CD14-positive monocyte (primary cell): ENCODE measurements at regions not wholly inside any gene's neighbourhood (a gene's known extent, or its start where the extent isn't known, plus 50 kb on each side); places are given as distances from the start of the nearest gene placed in this dataset.

Experiments
- DNase-seq, 3 donors: peaks; one replicate each; pipeline ENCODE4 v3.0.0-alpha.2; 2011 to 2022
- H2AFZ ChIP-seq: 2 replicates; pipeline ENCODE4 v1.6.0; 2012; ENCODE audit warnings: mild to moderate bottlenecking, low read depth, low read length, inconsistent platforms; ENCODE audit not compliant: insufficient read depth, poor library complexity, severe bottlenecking
- H3K27ac ChIP-seq, 2 donors: 1 replicate in 1 of 2; 2 replicates in 1 of 2; pipeline ENCODE4 v1.5.1; 2012 to 2013; ENCODE audit warnings: low read length in 2 of 2, control low read depth in 1 of 2, inconsistent platforms in 1 of 2, low read depth in 1 of 2, mild to moderate bottlenecking in 1 of 2
- H3K27me3 ChIP-seq, 2 donors: one replicate each; pipeline versions ENCODE4 v1.6.0 to v1.6.1; 2011 to 2013; ENCODE audit warnings: low read length in 2 of 2; ENCODE audit not compliant: control insufficient read depth in 2 of 2, insufficient read depth in 2 of 2
- H3K36me3 ChIP-seq, 2 donors: replicated peaks in 1 of 2; 1 replicate in 1 of 2; 2 replicates in 1 of 2; pipeline versions ENCODE4 v1.5.1 to v1.6.1; 2012 to 2013; ENCODE audit warnings: low read length in 2 of 2, control low read depth in 1 of 2, inconsistent platforms in 1 of 2, mild to moderate bottlenecking in 1 of 2; ENCODE audit not compliant: insufficient read depth in 2 of 2, control insufficient read depth in 1 of 2
- H3K4me1 ChIP-seq, 2 donors: 1 replicate in 1 of 2; 2 replicates in 1 of 2; pipeline versions ENCODE4 v1.5.1 to v1.6.1; 2012 to 2013; ENCODE audit warnings: low read length in 2 of 2, control low read depth in 1 of 2, inconsistent platforms in 1 of 2, mild to moderate bottlenecking in 1 of 2, moderate library complexity in 1 of 2; ENCODE audit not compliant: insufficient read depth in 2 of 2, control insufficient read depth in 1 of 2
- H3K4me2 ChIP-seq: replicated peaks from 2 replicates; pipeline ENCODE3; 2012; ENCODE audit warnings: low read length, moderate library complexity, mild to moderate bottlenecking; ENCODE audit not compliant: poor library complexity, severe bottlenecking; ENCODE audit errors: extremely low read depth
- H3K4me3 ChIP-seq, 3 experiments: fragments of 200-600 bp in 1 of 3; sonication (generic) in 1 of 3; replicated peaks in 1 of 3; 1 replicate in 2 of 3; 2 replicates in 1 of 3; pipeline ENCODE4 v1.5.1; 2011 to 2013; ENCODE audit warnings: low read length in 3 of 3, mild to moderate bottlenecking in 3 of 3, control low read depth in 2 of 3, low read depth in 2 of 3, inconsistent platforms in 1 of 3, moderate library complexity in 1 of 3
- H3K79me2 ChIP-seq: 2 replicates; pipeline ENCODE4 v1.6.0; 2012; ENCODE audit warnings: mild to moderate bottlenecking, control low read depth, inconsistent platforms, low read length, moderate library complexity; ENCODE audit not compliant: insufficient read depth
- H3K9ac ChIP-seq: 2 replicates; pipeline ENCODE4 v1.6.0; 2017; ENCODE audit warnings: low read length, mild to moderate bottlenecking; ENCODE audit not compliant: insufficient read depth, poor library complexity, severe bottlenecking
- H3K9me3 ChIP-seq, 2 donors: replicated peaks in 1 of 2; 1 replicate in 1 of 2; 2 replicates in 1 of 2; pipeline versions ENCODE4 v1.5.1 to v1.6.1; 2012 to 2013; ENCODE audit warnings: low read length in 2 of 2, control low read depth in 1 of 2; ENCODE audit not compliant: control insufficient read depth in 1 of 2, insufficient read depth in 1 of 2
- H4K20me1 ChIP-seq: 2 replicates; pipeline ENCODE4 v1.6.0; 2012; ENCODE audit warnings: mild to moderate bottlenecking, low read length, control low read depth, moderate library complexity; ENCODE audit not compliant: insufficient read depth
- H3K27ac Mint-ChIP-seq, 7 donors: one replicate each; pipeline ENCODE4 v1.8.0; 2020; ENCODE audit warnings: mild to moderate bottlenecking in 7 of 7, mixed read lengths in 7 of 7, moderate library complexity in 6 of 7, inconsistent platforms in 2 of 7
- H3K27me3 Mint-ChIP-seq, 3 donors: one replicate each; pipeline ENCODE4 v1.8.0; 2021 to 2022; ENCODE audit warnings: low read depth in 3 of 3, mild to moderate bottlenecking in 3 of 3, mixed read lengths in 3 of 3, moderate library complexity in 3 of 3, inconsistent platforms in 1 of 3
- H3K36me3 Mint-ChIP-seq, 2 donors: one replicate each; pipeline ENCODE4 v1.8.0; 2020; ENCODE audit warnings: mixed read lengths in 2 of 2, inconsistent platforms in 1 of 2, mild to moderate bottlenecking in 1 of 2
- H3K4me1 Mint-ChIP-seq: one replicate; pipeline ENCODE4 v1.8.0; 2020; ENCODE audit warnings: mild to moderate bottlenecking, mixed read lengths
- H3K4me3 Mint-ChIP-seq, 2 donors: one replicate each; pipeline ENCODE4 v1.8.0; 2020; ENCODE audit warnings: mild to moderate bottlenecking in 2 of 2, mixed read lengths in 2 of 2, moderate library complexity in 1 of 2
- H3K9me3 Mint-ChIP-seq, 7 donors: one replicate each; pipeline ENCODE4 v1.8.0; 2020 to 2022; ENCODE audit warnings: mixed read lengths in 7 of 7, mild to moderate bottlenecking in 6 of 7, moderate library complexity in 6 of 7, inconsistent platforms in 2 of 7
- CTCF ChIP-seq: fragments of 200-600 bp; IDR thresholded peaks from one replicate; pipeline ENCODE4 v1.8.0; 2022; ENCODE audit warnings: antibody characterized with exemption, mild to moderate bottlenecking
- WGBS: methylation state at CpG from one replicate; pipeline ENCODE4 v1.1.5; 2013; ENCODE audit warnings: missing lambda C conversion rate; ENCODE audit not compliant: insufficient coverage; 5-methylcytosine and 5-hydroxymethylcytosine counted together
- intact Hi-C, 2 donors: fragments of 100-400 bp; cut with micrococcal nuclease; formaldehyde crosslinking; loops; one replicate each; pipeline versions ENCODE4 v1.15.0 to v1.15.1; 2023

DNA sequence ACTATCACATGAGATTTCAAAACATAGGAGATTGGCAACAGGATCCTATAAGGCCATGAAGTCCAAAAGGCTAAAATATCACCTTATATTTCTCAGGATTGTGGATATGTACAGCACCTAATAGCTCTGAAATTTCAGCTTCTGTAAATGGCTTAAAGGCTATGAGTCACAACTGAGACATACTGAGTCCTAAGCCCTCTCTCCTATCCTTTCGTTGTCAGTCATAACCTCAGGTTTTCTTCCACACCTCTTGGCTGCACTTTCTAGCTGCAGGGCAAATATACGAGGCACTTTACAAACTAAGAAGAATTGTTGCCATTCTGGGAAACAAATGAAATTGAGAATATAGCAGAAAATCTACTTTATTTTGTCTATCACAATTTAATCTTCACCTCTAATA lies 969.9 kb upstream of the EPHA7 start:
- Mint-ChIP-seq H3K9me3 (no peaks in the 10 kb centered on the region), H3K36me3 (no peaks in the 10 kb centered on the region), H3K4me3 (no peak overlapping the region), H3K4me1 (no peaks in the 10 kb centered on the region), H3K27me3 (no peaks in the 10 kb centered on the region), H3K27ac (no peak overlapping the region)
- Histone ChIP-seq H3K4me3 (no peak overlapping the region), H3K36me3 (no peaks in the 10 kb centered on the region), H3K27me3 (no peaks in the 10 kb centered on the region), H3K4me2 (no peak overlapping the region), H4K20me1 (no peaks in the 10 kb centered on the region), H3K9ac (no peak overlapping the region), H2AFZ (no peak overlapping the region), H3K4me1 (no peaks in the 10 kb centered on the region), H3K79me2 (no peaks in the 10 kb centered on the region), H3K9me3 (no peaks in the 10 kb centered on the region), H3K27ac (no peak overlapping the region)
- no peak for DNase-seq
- TF ChIP-seq CTCF: no peak
- intact Hi-C loops: no loop called here
- no CpG with 5 or more reads among the region's 2 CpGs for WGBS

- no CpG with 5 or more reads among the region's 1 CpG for WGBS
These were observed 958.5 kb upstream of the EPHA7 start for GRCh38 chr6:94377835-94378234.

More at GRCh38 chr6:94377835-94378234, 958.5 kb upstream of the EPHA7 start:
- H3K79me2 ChIP-seq: no peaks in the 10 kb centered on the region
- no peak overlapping the region for H3K4me3 ChIP-seq
- H3K4me1 ChIP-seq: no peaks in the 10 kb centered on the region
- intact Hi-C loops: no loop called here
- Mint-ChIP-seq H3K4me1 (no peaks in the 10 kb centered on the region), H3K27me3 (no peaks in the 10 kb centered on the region), H3K4me3 (no peak overlapping the region), H3K27ac (no peak overlapping the region), H3K36me3 (no peaks in the 10 kb centered on the region), H3K9me3 (peaks cover 0 to 2% (median 0%) of the 10 kb centered on the region in 7 donors)
- no peak for TF ChIP-seq CTCF
- no peaks in the 10 kb centered on the region for H4K20me1 ChIP-seq
- no peaks in the 10 kb centered on the region for H3K36me3 ChIP-seq
- H3K9me3 ChIP-seq: no peaks in the 10 kb centered on the region
- no peak overlapping the region for H2AFZ ChIP-seq
- no peak overlapping the region for H3K4me2 ChIP-seq
- H3K9ac ChIP-seq: no peak overlapping the region
- H3K27ac ChIP-seq: no peak overlapping the region
- no peak for DNase-seq
- no peaks in the 10 kb centered on the region for H3K27me3 ChIP-seq
